ENCODE measurements at regions not wholly inside any gene's neighbourhood (a gene's known extent, or its start where the extent isn't known, plus 50 kb on each side); places are given as distances from the start of the nearest gene placed in this dataset.
A peak's percentile ranks its signal among the peaks of the same experiment; 100 is the strongest.
"Not testable (repeated sequence)": the region's sequence is repeated elsewhere in the genome, so short reads cannot be mapped to it uniquely, and the experiment has no call there.

DNA sequence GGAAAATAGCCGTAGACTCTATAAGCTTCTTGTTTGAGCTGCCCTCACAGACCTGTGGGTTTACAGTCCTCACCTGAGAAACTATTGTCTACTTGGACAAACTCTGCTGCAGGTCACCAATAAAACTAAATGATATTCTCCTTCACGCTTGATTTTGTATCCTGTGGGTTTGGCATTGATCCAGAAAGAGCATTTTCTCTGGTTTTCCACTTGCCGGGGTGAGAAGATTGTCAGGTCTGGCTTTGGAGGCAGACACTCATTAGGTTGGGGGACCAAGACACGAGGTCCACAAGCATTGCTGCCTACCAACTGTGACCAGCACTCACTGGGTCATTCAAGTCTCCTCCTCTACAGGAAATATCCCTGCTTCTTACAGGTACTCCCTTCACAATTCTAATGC lies 68.5 kb downstream of the CDC14C start:
- Histone ChIP-seq H3K4me1 (ENCODE audit: control insufficient read depth, insufficient read depth, low read length) (no peaks in the 10 kb centered on the region), H3K27ac (ENCODE audit: low read depth, low read length) (no peak overlapping the region), H3K27me3 (ENCODE audit: control insufficient read depth, insufficient read depth, low read length) (no peaks in the 10 kb centered on the region), H3K9me3 (ENCODE audit: control insufficient read depth, insufficient read depth, low read length) (no peaks in the 10 kb centered on the region), H3K36me3 (ENCODE audit: control insufficient read depth, insufficient read depth, low read length) (no peaks in the 10 kb centered on the region), H3K9ac (ENCODE audit: low read depth, low read length) (no peak overlapping the region), H3K4me3 (ENCODE audit: low read depth, low read length) (no peak overlapping the region)

DNA sequence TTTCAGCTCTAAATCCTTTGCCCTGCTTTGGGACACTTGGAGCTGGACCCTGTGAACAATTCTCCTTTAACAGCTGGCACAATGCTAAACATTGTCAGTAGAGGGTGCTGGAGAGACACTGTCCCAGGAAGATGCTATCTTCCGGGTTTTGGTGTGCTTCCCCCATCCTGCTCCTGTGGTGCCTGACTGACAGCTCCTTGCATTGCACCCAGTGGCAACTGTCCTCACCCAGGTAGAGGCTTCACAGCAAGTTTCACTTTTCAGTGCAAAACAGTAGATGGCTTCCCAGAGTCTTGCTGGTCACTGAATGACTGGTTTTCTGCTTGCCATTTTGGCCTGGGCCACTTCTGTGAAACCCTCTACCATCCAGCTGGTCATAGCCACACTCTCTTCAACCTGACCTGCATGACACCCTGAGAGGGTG lies 77.3 kb downstream of the CDC14C start:
- Histone ChIP-seq H3K9ac (ENCODE audit: low read depth, low read length) (no peak overlapping the region), H3K36me3 (ENCODE audit: control insufficient read depth, insufficient read depth, low read length) (no peaks in the 10 kb centered on the region), H3K27ac (ENCODE audit: low read depth, low read length) (no peak overlapping the region), H3K9me3 (ENCODE audit: control insufficient read depth, insufficient read depth, low read length) (no peaks in the 10 kb centered on the region), H3K4me1 (ENCODE audit: control insufficient read depth, insufficient read depth, low read length) (0 out of 2 replicates have a peak, but pooled peaks cover 3% of the 10 kb centered on the region), H3K4me3 (ENCODE audit: low read depth, low read length) (no peak overlapping the region), H3K27me3 (ENCODE audit: control insufficient read depth, insufficient read depth, low read length) (no peaks in the 10 kb centered on the region)

DNA sequence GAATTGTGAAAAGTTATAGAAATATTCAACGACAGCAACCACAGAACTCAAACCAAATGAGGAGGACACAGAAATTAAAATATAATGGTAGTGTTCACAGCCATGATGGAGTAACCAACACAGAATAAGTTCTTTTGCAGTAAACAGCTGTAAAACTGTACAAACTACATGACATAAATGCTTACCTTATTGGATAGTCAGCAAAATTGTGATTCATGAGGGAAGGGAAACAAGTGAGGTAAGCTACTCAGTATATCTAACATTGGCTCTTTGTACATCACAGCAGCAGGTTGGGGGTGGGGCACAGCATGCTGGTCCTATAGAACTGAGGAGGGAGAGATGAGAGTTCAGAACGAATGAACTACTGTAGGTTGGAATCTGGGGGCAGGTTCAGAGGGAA lies 86.4 kb downstream of the CDC14C start:
- Histone ChIP-seq H3K27ac (ENCODE audit: low read depth, low read length) (no peak overlapping the region), H3K4me1 (ENCODE audit: control insufficient read depth, insufficient read depth, low read length) (0 out of 2 replicates have a peak, but pooled peaks cover 6% of the 10 kb centered on the region), H3K27me3 (ENCODE audit: control insufficient read depth, insufficient read depth, low read length) (no peaks in the 10 kb centered on the region), H3K36me3 (ENCODE audit: control insufficient read depth, insufficient read depth, low read length) (no peaks in the 10 kb centered on the region), H3K9me3 (ENCODE audit: control insufficient read depth, insufficient read depth, low read length) (peaks cover under 1% of the 10 kb centered on the region; the same call in 1 of the 2 replicates), H3K4me3 (ENCODE audit: low read depth, low read length) (no peak overlapping the region), H3K9ac (ENCODE audit: low read depth, low read length) (no peak overlapping the region)

DNA sequence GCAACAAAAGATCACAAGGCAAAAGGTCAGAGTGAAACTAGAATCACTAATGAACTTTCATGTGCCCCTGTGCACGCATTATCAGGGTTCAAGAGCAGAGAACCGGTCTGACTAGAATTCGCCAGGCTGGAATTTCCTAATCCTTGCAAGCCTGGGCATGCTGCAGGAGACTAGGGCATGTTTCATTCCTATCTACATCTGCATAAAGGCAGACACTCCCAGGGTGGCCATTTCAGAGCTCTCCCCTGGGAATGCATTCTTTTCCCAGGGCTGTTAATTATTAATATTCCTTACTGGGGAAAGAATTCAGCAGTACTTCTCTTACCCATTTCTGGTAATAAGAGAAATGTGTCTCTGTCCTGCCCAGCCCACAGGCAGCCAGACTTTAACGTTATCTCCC lies 90.5 kb downstream of the CDC14C start:
- 0 out of 2 replicates have a peak, but pooled peaks cover 6% of the 10 kb centered on the region for H3K4me1 ChIP-seq (ENCODE audit: control insufficient read depth, insufficient read depth, low read length)
- no peaks in the 10 kb centered on the region for H3K36me3 ChIP-seq (ENCODE audit: control insufficient read depth, insufficient read depth, low read length)
- H3K27ac ChIP-seq (ENCODE audit: low read depth, low read length), result no peak overlapping the region
- no peaks in the 10 kb centered on the region for H3K27me3 ChIP-seq (ENCODE audit: control insufficient read depth, insufficient read depth, low read length)
- no peak overlapping the region for H3K9ac ChIP-seq (ENCODE audit: low read depth, low read length)
- H3K4me3 ChIP-seq (ENCODE audit: low read depth, low read length), result no peak overlapping the region
- peaks cover 9% of the 10 kb centered on the region for H3K9me3 ChIP-seq (ENCODE audit: control insufficient read depth, insufficient read depth, low read length)

DNA sequence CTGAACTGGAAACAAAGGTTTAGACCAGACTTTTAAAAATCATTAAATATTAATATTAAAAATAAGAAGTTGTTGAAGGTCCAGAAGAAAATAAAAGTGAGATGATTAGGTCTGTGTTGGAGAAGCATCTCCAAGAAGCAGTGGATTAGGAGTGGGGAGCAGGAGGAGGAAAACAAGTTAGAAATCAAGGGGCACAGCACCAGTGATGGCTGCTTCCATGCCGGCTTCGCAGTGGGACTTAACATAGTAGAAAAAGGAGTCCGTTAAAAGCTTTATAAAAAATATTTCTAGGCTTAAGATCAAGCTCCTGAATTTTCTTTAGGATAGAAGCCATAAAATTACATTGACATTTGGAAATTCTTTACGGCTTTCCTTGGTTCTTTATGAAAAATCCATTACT lies 95.8 kb downstream of the CDC14C start:
- no peak overlapping the region for H3K9ac ChIP-seq (ENCODE audit: low read depth, low read length)
- peaks cover 26% of the 10 kb centered on the region for H3K4me1 ChIP-seq (ENCODE audit: control insufficient read depth, insufficient read depth, low read length)
- H3K4me3 ChIP-seq (ENCODE audit: low read depth, low read length), result no peak overlapping the region
- no peaks in the 10 kb centered on the region for H3K36me3 ChIP-seq (ENCODE audit: control insufficient read depth, insufficient read depth, low read length)
- H3K27ac ChIP-seq (ENCODE audit: low read depth, low read length), result no peak overlapping the region
- H3K9me3 ChIP-seq (ENCODE audit: control insufficient read depth, insufficient read depth, low read length), result peaks cover 9% of the 10 kb centered on the region
- H3K27me3 ChIP-seq (ENCODE audit: control insufficient read depth, insufficient read depth, low read length), result no peaks in the 10 kb centered on the region

DNA sequence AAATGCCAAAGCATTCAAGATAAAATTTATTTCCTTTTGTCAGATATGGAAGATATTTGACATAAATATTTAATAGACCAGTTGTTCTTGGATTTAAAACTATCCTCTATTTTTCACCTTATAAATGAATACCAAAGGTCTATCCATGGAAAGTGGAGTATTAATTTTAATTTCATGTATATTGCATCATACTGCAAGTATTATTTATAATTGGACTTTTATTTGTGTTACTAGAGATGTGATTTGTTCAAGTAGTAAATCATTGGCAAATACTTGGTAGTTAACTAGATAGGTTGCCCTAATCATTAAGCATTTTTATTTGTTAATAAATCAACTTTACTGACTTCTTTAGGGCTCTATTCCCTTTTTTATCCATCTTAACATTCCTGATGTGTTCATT lies 98.1 kb downstream of the CDC14C start:
- Histone ChIP-seq H3K4me1 (ENCODE audit: control insufficient read depth, insufficient read depth, low read length) (peaks cover 38% of the 10 kb centered on the region), H3K27me3 (ENCODE audit: control insufficient read depth, insufficient read depth, low read length) (no peaks in the 10 kb centered on the region), H3K9me3 (ENCODE audit: control insufficient read depth, insufficient read depth, low read length) (no peaks in the 10 kb centered on the region), H3K4me3 (ENCODE audit: low read depth, low read length) (no peak overlapping the region), H3K27ac (ENCODE audit: low read depth, low read length) (no peak overlapping the region), H3K36me3 (ENCODE audit: control insufficient read depth, insufficient read depth, low read length) (no peaks in the 10 kb centered on the region), H3K9ac (ENCODE audit: low read depth, low read length) (no peak overlapping the region)

DNA sequence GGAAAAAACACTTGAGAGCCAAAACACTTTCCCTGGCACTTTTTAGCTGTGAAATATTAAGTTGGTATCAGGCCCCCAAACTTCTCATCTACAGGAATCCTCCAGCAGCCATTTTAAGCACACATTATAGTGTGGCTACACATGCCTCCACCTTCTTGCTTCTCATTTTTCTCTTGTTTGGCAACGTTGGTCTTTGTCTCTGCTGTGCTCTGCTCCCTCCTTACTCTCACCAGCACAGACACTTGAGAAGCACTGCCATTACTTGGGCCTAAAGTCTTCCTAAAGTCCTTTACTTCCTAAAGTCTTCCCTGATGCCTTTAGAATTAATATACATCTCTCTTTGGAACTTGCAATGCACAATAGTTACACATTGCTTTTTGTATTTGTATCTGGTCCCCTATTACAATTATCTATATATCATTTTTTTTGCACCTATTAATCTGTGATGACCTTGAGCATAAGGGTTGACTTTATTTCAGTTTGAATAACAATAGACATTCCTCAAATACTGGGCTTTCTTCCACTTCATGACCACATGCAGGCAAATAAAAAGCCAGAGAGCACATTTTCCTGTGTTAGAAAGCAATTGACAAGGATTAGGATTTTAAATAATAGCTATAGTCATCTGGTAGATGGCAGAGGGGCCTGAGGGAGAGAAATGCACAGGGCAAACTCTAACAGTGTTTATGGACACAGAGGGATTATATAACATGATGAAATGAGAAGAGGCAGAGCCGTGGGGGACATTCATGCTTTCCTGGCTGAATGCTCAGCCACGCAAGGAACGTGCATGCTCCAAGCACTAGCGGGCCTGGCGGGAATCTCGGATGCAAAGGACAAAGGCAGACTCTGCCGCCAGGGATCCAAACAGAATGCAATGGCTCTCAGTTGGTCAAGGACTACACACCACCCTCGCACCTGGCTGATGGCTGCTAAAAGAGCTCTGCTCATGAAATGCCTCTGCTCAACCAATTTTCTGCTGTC lies 99.3 kb downstream of the CDC14C start:
- peak overlapping the region; percentile 56 for H3K9ac ChIP-seq (ENCODE audit: low read depth, low read length)
- no peaks in the 10 kb centered on the region for H3K27me3 ChIP-seq (ENCODE audit: control insufficient read depth, insufficient read depth, low read length)
- H3K27ac ChIP-seq (ENCODE audit: low read depth, low read length), result peak overlapping the region; percentile 78
- H3K9me3 ChIP-seq (ENCODE audit: control insufficient read depth, insufficient read depth, low read length), result no peaks in the 10 kb centered on the region
- H3K4me3 ChIP-seq (ENCODE audit: low read depth, low read length), result no peak overlapping the region
- no peaks in the 10 kb centered on the region for H3K36me3 ChIP-seq (ENCODE audit: control insufficient read depth, insufficient read depth, low read length)
- peaks cover 38% of the 10 kb centered on the region for H3K4me1 ChIP-seq (ENCODE audit: control insufficient read depth, insufficient read depth, low read length)

DNA sequence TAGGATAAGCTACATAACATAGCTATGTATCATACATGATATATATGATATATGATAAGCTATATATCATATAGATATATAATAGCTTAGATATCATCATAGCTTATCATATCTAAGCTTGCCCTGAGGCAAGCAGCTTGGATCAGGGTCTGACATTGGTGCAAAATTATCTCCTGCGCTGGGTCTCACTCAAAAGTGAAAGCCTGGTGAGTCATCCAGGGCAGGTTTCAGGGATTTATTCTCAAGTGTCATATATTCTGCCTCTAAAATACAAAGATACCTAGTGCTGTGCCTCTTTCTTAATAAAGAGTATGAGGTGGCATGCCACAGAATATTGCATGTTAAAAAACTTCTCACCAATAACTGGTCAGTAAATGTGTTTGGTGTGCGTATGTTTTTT lies 105.9 kb downstream of the CDC14C start:
- Histone ChIP-seq H3K27ac (ENCODE audit: low read depth, low read length) (no peak overlapping the region), H3K36me3 (ENCODE audit: control insufficient read depth, insufficient read depth, low read length) (no peaks in the 10 kb centered on the region), H3K9ac (ENCODE audit: low read depth, low read length) (no peak overlapping the region), H3K27me3 (ENCODE audit: control insufficient read depth, insufficient read depth, low read length) (no peaks in the 10 kb centered on the region), H3K4me1 (ENCODE audit: control insufficient read depth, insufficient read depth, low read length) (peaks cover 24% of the 10 kb centered on the region), H3K9me3 (ENCODE audit: control insufficient read depth, insufficient read depth, low read length) (no peaks in the 10 kb centered on the region), H3K4me3 (ENCODE audit: low read depth, low read length) (no peak overlapping the region)

DNA sequence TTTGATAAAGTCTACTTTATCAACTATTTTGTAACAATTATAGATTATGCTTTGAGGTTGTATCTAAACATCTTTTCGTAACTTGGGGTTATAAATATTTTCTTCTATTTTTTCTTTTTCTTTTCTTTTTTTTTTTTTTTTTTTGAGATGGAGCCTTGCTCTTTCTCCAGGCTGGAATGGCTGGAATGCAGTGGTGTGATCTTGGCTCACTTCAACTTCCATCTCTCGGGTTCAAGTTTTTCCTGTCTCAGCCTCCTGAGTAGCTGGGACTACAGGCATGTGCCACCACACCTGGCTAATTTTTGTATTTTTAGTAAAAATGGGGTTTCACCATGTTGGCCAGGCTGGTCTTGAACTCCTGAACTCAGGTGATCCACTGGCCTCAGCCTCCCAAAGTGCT lies 108.8 kb downstream of the CDC14C start:
- H3K27ac ChIP-seq (ENCODE audit: low read depth, low read length); H3K9ac ChIP-seq (ENCODE audit: low read depth, low read length); H3K9me3 ChIP-seq (ENCODE audit: control insufficient read depth, insufficient read depth, low read length); H3K4me3 ChIP-seq (ENCODE audit: low read depth, low read length); H3K27me3 ChIP-seq (ENCODE audit: control insufficient read depth, insufficient read depth, low read length); H3K36me3 ChIP-seq (ENCODE audit: control insufficient read depth, insufficient read depth, low read length): not testable (repeated sequence)
- peaks cover 41% of the 10 kb centered on the region for H3K4me1 ChIP-seq (ENCODE audit: control insufficient read depth, insufficient read depth, low read length)

DNA sequence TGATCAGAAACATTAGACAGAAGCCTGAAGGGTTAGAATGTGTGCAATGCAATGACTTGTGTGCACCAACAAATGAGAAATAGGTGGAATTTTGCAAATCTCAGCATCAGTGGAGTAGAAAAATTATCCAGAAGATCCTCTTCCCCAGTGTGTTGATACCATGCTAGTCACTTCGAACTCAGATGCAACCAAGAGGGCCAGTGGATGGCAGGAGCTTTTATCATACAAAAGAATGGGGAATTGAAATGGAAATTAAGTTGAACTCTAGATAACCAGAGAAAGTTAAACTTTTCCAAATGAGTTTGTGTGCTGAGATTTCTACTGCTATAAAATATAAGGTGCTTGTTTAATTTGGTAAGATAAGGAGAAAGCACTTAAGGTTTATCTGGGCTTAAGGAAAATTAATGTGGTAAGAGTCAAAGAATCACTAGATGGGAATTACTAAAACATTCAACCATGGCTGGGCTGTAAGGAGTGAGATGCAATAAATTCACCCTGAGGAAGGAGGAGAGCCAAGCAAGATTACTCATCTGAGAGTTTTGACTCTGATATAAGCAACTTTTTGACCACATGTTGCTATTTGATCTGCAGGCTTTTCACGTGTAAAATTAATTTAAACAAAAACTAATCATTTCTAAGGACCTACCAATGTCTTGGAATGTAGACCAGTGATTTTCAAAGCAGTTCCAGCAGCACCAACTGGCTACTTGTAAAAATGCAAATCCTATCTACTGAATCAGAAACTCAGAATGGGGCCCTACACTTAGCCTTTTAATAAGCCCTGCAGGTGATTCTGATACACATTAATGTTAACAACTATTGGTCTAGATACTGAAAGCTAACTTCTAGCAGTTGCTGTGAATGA lies 113.2 kb downstream of the CDC14C start:
- Histone ChIP-seq H3K9ac (ENCODE audit: low read depth, low read length) (no peak overlapping the region), H3K9me3 (ENCODE audit: control insufficient read depth, insufficient read depth, low read length) (no peaks in the 10 kb centered on the region), H3K4me3 (ENCODE audit: low read depth, low read length) (peak overlapping the region; percentile 35), H3K36me3 (ENCODE audit: control insufficient read depth, insufficient read depth, low read length) (no peaks in the 10 kb centered on the region), H3K27ac (ENCODE audit: low read depth, low read length) (peak overlapping the region; percentile 86), H3K27me3 (ENCODE audit: control insufficient read depth, insufficient read depth, low read length) (no peaks in the 10 kb centered on the region), H3K4me1 (ENCODE audit: control insufficient read depth, insufficient read depth, low read length) (peaks cover 48% of the 10 kb centered on the region)
